Stomach (tissue), 8 donors: ENCODE measurements at regions not wholly inside any gene's neighbourhood (a gene's known extent, or its start where the extent isn't known, plus 50 kb on each side); places are given as distances from the start of the nearest gene placed in this dataset.

Source experiments
- DNase-seq, 2 donors: peaks; one replicate each; pipeline versions ENCODE4 v3.0.0 to v3.0.0-alpha.2; 2013 to 2019
- H3K27ac ChIP-seq, 5 donors: fragments of 200-600 bp in 4 of 5; sonication (generic) in 4 of 5; one replicate each; pipeline ENCODE4 v1.5.1; 2013 to 2019; ENCODE audit warnings: mild to moderate bottlenecking in 1 of 5, moderate library complexity in 1 of 5
- H3K27me3 ChIP-seq, 3 donors: fragments of 200-600 bp; sonication (generic); one replicate each; pipeline ENCODE4 v1.5.1; 2017 to 2019; ENCODE audit warnings: mixed run types in 1 of 3
- H3K36me3 ChIP-seq, 4 donors: fragments of 200-600 bp; sonication (generic); 1 replicate in 3 of 4; 2 replicates in 1 of 4; pipeline ENCODE4 v1.5.1; 2016 to 2019
- H3K4me1 ChIP-seq, 4 donors: fragments of 200-600 bp; sonication (generic); one replicate each; pipeline ENCODE4 v1.5.1; 2016 to 2019
- H3K4me3 ChIP-seq, 4 donors: fragments of 200-600 bp; sonication (generic) in 3 of 4; one replicate each; pipeline ENCODE4 v1.5.1; 2016 to 2019; ENCODE audit warnings: mild to moderate bottlenecking in 1 of 4
- H3K9me3 ChIP-seq, 4 donors: fragments of 200-600 bp; sonication (generic); one replicate each; pipeline ENCODE4 v1.5.1; 2016 to 2019
- EP300 ChIP-seq: sonication (generic); formaldehyde crosslinking; IDR thresholded peaks from one replicate; pipeline ENCODE4 v1.6.1; 2017; ENCODE audit warnings: antibody characterized with exemption
- POLR2A ChIP-seq, 4 donors: fragments of 450-650 bp; IDR thresholded peaks; one replicate each; pipeline ENCODE4 v1.6.1; 2016; ENCODE audit warnings: antibody characterized with exemption in 4 of 4, control low read depth in 2 of 4, mild to moderate bottlenecking in 1 of 4, moderate library complexity in 1 of 4
- POLR2AphosphoS5 ChIP-seq, 3 donors: sonication (generic); formaldehyde crosslinking; IDR thresholded peaks; one replicate each; pipeline ENCODE4 v1.6.1; 2016; ENCODE audit warnings: antibody characterized with exemption in 3 of 3
- WGBS, 5 donors: extraction: QIAGEN DNeasy Blood & Tissue Kit in 3 of 5; methylation state at CpG; one replicate each; pipeline versions ENCODE4 v1.1.5 to v1.1.7; 2013 to 2018; 5-methylcytosine and 5-hydroxymethylcytosine counted together
- intact Hi-C: fragments of 100-400 bp; cut with DNase I; formaldehyde crosslinking; loops from one replicate; pipeline ENCODE4 v1.15.1; 2023; ENCODE audit warnings: low total_unique reads
- TF ChIP-seq, protein P1 (sequence below), 7 experiments: fragments of 450-650 bp in 4 of 7; fragments of 200-600 bp in 3 of 7; sonication (generic) in 3 of 7; IDR thresholded peaks; one replicate each; pipeline ENCODE4 v1.5.1; 2016 to 2019; ENCODE audit warnings: antibody characterized with exemption in 7 of 7, control low read depth in 2 of 7, mild to moderate bottlenecking in 1 of 7
- donor health status: healthy with polysubstance abuse.
- donor health status: Bipolar disorder and iron deficiency.
- donor health status: healthy.

DNA sequence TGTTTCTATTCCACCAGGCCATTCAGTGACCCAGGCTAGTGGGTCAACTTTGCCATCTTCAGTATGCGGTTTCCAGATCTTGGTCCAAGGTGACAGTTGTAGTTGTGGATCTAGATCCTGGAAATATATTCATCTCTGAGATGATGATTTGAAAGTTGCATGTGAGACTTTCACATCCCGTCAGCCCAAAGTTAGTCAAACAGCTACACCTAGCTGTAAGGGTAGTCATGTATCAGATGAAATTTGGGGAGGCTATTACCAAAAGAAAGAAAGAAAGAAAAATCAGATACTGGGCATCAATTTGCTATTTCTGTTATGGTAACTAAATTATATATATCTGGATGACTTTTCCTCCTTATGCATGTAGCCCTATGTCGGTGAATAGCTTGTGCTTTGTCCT is 259.4 kb upstream of the ARX start:
- WGBS, 5 donors = 57 to 83% (median 77%) methylated on average over 3 of the region's 3 CpGs
- H3K4me3 ChIP-seq = no peak overlapping the region
- TF ChIP-seq POLR2AphosphoS5 (IDR thresholded peaks at IDR 0.05) = no peak
- TF ChIP-seq POLR2A (IDR thresholded peaks at IDR 0.05) = no peak
- TF ChIP-seq, protein P1, sequence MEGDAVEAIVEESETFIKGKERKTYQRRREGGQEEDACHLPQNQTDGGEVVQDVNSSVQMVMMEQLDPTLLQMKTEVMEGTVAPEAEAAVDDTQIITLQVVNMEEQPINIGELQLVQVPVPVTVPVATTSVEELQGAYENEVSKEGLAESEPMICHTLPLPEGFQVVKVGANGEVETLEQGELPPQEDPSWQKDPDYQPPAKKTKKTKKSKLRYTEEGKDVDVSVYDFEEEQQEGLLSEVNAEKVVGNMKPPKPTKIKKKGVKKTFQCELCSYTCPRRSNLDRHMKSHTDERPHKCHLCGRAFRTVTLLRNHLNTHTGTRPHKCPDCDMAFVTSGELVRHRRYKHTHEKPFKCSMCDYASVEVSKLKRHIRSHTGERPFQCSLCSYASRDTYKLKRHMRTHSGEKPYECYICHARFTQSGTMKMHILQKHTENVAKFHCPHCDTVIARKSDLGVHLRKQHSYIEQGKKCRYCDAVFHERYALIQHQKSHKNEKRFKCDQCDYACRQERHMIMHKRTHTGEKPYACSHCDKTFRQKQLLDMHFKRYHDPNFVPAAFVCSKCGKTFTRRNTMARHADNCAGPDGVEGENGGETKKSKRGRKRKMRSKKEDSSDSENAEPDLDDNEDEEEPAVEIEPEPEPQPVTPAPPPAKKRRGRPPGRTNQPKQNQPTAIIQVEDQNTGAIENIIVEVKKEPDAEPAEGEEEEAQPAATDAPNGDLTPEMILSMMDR (IDR thresholded peaks at IDR 0.05) = no peak
- no peak for TF ChIP-seq EP300

DNA sequence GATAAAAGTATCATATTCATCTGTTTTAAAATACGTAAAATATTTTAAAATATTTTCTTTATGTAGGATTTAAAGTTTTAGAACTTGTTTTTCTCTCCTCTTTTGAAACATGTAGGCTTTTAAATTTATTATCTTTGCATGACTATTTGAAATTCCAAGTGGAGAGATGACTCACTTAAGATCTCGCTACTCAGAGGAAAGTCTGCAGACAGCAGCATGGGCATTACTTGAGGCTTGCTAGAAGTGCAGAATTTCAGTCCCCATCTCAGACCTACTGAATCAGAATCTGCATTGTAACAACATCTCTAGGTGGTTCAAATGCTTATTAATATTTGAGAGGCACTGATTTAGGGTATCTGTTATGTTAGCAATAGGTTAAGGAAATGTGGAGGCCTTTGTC is 225.7 kb upstream of the ARX start:
- Histone ChIP-seq H3K4me1 (no peaks in the 10 kb centered on the region), H3K27me3 (no peaks in the 10 kb centered on the region), H3K27ac (no peak overlapping the region), H3K36me3 (no peaks in the 10 kb centered on the region), H3K4me3 (no peak overlapping the region), H3K9me3 (no peaks in the 10 kb centered on the region)
- no peak for TF ChIP-seq EP300
- TF ChIP-seq, protein P1 (IDR thresholded peaks at IDR 0.05) = no peak
- intact Hi-C loops = no loop called here
- no peak for DNase-seq
- 48 to 73% (median 68%) methylated on average over 2 of the region's 2 CpGs for WGBS, 5 donors

More for the DNA sequence above, 259.4 kb upstream of the ARX start:
- H3K27ac ChIP-seq = no peak overlapping the region
- no peaks in the 10 kb centered on the region for H3K4me1 ChIP-seq
- H3K9me3 ChIP-seq = no peaks in the 10 kb centered on the region
- no peak for DNase-seq
- intact Hi-C loops = no loop called here
- H3K36me3 ChIP-seq = no peaks in the 10 kb centered on the region
- no peaks in the 10 kb centered on the region for H3K27me3 ChIP-seq

DNA sequence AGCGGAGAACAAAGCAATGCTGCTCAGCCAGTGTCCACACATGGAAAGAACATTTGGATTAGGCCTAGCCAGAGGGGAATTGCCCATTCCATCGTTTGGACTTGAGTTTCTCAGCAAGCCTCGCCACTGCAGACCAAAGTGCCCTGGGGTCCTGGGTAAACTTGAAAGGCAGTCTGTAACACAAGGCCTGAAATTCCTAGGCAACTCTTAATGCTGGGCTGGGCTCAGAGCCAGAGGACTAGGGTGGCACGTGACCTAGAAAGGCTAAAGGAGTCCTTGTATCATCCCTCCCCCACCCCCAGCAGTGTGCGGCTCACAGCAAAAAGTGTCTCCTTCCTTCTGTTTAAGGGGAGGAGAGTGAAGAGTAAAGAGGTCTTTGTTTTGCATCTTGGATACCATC is 210.4 kb upstream of the ARX start:
- no peak for TF ChIP-seq POLR2A (IDR thresholded peaks at IDR 0.05)
- TF ChIP-seq, protein P1 (IDR thresholded peaks at IDR 0.05) = no peak
- Histone ChIP-seq H3K27ac (no peak overlapping the region), H3K4me1 (no peaks in the 10 kb centered on the region), H3K36me3 (no peaks in the 10 kb centered on the region), H3K27me3 (no peaks in the 10 kb centered on the region), H3K9me3 (peaks cover 0 to 12% (median 3%) of the 10 kb centered on the region in 4 donors), H3K4me3 (no peak overlapping the region)
- 66 to 87% (median 80%) methylated on average over 1 to 5 of the region's 5 CpGs for WGBS, 5 donors
- DNase-seq = no peak
- intact Hi-C loops = no loop called here

DNA sequence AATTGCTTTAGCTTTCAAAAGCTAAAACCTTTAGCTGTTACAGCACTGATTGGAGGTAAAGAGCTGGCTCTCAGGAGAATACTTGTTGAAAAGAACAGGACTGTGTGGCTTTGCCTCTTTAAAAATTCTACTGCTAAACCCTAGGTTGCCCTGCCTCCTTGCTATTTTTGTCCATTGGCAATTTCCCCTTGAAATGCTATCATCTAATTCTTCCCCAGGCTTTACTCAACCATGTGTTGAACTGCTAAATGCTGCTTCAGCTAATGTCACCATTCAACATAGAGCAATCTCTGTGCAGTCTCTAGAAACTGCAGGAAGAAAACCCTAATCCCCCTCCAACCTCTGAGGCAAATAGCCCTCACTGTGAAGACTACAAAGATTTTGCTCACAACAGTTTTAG is 203.7 kb upstream of the ARX start:
- Histone ChIP-seq H3K4me1 (no peaks in the 10 kb centered on the region), H3K4me3 (no peak overlapping the region), H3K36me3 (no peaks in the 10 kb centered on the region), H3K27me3 (no peaks in the 10 kb centered on the region), H3K27ac (no peak overlapping the region), H3K9me3 (no peaks in the 10 kb centered on the region)
- no peak for TF ChIP-seq POLR2AphosphoS5 (IDR thresholded peaks at IDR 0.05)
- TF ChIP-seq EP300 = no peak
- TF ChIP-seq, protein P1 (IDR thresholded peaks at IDR 0.05) = no peak
- no peak for TF ChIP-seq POLR2A (IDR thresholded peaks at IDR 0.05)
- intact Hi-C loops = no loop called here
- no peak for DNase-seq

DNA sequence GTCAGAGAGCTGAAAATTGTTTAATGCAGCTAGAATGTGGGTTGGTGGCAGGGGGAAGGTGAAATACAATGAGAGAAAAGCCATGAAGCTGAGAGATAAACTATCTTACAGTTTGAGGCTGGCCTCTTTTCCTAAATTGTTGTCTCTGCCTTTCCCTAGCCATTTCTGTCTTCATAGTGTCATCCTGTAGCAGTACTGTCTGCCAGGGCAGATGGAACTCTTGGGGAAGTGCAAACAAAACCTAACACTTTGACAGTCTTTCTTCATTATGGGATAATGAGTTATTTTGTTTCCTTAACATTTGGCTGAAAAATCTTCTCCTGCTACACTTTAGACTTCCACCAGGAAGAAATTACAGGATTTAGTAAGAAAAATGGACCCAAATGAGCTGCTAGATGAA is 197.8 kb upstream of the ARX start:
- intact Hi-C loops = no loop called here
- Histone ChIP-seq H3K27me3 (no peaks in the 10 kb centered on the region), H3K9me3 (peaks cover 0 to 14% (median 4%) of the 10 kb centered on the region in 4 donors), H3K4me1 (no peaks in the 10 kb centered on the region), H3K4me3 (no peak overlapping the region), H3K27ac (no peak overlapping the region), H3K36me3 (no peaks in the 10 kb centered on the region)
- no peak for DNase-seq
- TF ChIP-seq POLR2A (IDR thresholded peaks at IDR 0.05) = no peak
- TF ChIP-seq, protein P1 (IDR thresholded peaks at IDR 0.05) = no peak
- no peak for TF ChIP-seq EP300
- no peak for TF ChIP-seq POLR2AphosphoS5 (IDR thresholded peaks at IDR 0.05)
